Fibroblast of skin of right quadriceps (primary cell): ENCODE measurements at regions not wholly inside any gene's neighbourhood (a gene's known extent, or its start where the extent isn't known, plus 50 kb on each side); places are given as distances from the start of the nearest gene placed in this dataset.

Source experiments
- DNase-seq: peaks from one replicate; pipeline ENCODE4 v3.0.0-alpha.2; 2013

DNA sequence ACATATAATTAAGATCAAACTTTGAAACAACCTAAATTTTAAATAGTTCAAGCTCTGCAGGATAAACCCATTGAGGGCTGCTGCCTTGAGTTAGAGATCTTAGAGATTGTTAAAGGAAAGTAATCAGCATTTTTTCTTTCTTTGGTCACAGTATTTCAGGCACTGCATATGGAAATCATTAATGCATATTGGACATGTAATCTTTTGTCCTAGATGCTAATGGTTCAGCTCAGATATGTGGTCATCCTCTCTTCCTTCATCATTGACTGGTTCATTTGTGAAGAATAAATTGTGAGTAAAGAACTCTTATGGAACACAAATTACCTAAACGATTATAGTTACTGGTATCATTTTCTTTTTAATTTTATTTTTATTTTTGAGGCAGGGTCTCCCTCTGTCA, 82.0 kb upstream of the PRLR start:
- DNase-seq, result no peak

DNA sequence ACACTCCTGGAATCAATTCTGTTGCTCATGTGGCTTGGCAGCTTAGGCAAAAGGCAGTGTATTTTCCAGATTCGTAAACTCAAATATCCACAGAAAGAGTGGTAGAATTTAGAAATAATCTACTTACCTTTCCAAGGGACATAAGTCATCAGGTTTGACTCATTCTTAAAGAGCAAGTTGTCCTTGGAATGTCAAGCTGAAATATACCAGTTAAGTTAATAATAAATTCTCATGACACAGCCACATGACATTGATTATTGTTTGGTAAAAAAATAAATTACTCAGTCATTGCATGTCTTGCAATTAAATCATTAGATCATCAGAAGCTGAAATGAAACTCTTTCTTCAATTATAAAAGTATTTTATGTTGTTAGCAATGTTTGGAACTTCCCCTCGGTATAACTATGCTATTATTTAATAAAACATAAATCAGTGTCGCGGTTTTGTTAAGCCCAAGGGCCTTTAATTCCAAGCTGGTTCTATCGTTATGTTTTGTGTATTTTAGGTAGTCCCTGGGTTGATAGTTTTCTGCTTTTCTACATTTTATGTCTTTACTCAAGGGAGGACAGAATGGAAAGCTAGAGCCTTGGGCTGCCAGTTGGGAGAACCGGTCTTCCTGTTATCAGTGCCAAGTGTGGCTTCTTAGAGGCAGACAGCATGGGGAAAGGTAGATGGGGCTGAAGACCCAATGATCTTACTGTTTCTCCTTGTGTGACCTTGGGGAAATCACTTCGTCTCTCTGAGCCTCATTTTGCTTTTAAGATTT, 79.3 kb upstream of the PRLR start:
- DNase-seq, result peak; percentile 11

DNA sequence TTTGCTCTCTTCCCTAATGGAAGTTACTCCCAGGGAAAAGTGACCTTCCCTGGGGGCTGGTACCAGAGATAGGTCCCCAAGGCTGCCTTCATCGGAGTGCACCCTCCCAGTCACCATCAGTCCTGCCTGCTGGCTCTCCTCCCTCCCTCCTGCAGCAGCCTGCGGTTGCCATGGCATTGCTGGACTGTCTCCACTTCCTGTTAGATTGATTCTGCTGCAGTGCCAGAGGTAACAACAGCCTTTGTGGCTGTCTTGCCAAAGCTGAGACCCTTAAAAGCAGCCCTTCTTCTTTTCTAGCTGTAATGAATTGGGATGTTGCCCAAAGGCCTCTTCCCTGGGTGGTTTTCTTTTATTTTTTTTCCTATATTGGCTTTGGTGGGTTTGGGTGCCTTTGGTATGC, 78.1 kb upstream of the PRLR start:
- DNase-seq, result no peak

DNA sequence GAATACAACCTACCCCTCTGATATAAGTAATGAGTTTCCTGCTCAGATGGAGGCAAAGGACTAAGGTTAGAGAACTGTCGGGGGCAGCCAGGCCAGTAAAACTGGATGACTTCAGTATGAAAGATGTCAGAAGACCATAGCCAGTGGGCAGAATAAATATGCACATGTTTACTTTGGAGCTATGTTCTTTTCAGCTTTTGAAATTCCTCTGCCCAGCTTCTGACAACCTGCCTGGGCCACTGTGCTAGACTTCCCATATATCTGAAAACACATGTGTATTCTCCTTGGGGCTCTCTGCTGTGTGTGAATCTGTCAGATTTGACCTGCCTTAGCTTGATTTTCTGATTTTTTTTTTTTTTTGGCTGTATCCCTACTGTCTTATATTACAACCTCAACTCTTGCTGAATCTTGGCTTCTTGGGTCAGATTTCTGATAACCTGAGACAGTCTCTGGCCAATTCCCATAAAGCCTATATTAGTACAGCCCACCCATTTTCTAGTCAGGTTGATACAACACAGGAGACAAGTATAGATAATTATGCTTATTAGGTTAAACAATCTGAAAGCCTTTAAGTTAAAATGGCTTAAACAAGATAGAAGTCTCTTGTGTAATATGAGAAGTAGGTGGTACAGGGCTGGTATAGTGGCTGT, 76.6 kb upstream of the PRLR start:
- no peak for DNase-seq

DNA sequence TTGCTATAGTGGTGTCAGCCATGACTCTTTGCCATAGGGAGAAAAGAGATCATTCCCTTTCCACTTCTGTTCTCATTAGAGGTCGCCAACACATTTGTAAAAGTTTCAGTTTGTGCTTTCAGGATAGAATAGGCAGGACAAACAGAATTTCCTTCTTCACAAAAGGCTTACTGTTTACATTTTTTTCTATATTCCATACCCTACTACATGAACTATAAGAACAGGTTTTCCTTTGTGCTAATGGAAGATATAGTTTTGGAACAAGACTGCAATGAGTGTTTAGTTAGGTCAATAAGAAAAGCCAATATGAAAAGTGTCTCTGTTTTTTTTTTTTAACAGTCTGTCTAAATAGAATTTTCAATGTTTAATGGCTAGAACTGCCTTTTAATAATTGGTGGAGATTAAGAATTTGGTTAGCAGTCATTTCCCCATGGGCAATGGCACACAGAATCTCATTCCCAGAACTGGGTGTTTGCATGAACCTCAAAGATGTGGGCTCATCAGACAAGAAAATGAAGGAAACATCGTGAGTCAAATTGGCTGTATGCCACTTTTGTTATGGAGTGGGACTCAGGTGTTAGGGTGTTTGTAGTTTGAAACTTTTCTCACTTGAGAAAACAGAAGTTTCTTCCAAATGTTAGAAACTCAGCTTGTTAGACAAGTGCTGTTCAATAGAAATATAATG, 75.2 kb upstream of the PRLR start:
- no peak for DNase-seq

DNA sequence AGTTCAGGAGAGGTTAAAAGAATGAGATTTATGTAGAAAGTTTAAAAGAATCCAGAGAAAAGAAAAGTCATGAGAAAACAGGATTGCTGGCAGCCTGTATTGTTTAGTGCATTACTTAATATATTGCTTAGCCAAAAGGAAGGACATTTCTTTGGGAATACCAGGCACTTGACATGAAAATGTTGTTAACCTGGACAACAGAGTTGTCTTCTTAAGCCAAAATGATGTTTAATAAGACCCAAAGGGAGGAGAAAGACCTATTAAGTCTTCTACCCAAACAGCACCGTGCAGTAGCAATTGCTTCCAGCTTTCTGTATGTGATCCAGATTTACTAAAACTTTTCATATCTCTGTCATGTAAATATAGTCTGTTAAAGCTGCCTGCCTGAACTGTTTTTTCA, 74.0 kb upstream of the PRLR start:
- no peak for DNase-seq

DNA sequence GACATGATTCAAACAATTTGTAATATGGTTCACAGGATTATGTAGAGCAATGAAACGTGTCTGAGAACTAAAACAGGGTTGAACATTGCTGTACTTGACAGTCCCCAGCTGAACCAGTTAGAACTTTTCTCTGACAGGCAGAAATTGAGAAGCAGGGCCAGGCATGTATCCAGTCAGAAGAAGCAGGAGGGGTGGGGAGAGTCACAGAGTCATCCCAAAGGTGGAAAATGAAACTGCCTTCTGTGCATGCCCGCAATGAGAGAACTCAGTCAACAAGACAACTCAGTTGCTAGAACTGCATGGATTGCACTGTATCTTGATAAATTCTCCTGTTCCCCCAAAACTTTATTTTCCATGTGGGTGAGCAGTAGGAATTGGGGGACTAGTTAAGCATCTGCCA, 72.9 kb upstream of the PRLR start:
- no peak for DNase-seq

DNA sequence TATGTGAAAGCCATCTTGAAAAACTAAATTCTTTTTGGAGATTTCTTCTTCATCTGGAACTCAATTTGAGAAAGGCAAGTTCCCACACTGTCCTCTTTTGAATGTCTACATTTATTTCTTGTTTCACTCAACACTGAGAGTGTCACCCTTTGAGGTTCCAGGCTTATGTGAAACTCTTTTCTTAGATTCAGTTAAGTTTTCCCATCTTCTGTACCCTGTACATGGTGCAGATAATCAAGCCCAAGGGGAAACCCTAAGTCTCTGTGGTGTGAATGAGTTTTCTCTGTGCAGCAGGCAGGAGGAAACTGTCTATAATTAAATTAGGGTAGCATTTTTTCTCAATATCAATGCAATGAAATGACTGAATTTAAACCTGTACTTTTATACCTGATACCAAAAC, 72.3 kb upstream of the PRLR start:
- no peak for DNase-seq

DNA sequence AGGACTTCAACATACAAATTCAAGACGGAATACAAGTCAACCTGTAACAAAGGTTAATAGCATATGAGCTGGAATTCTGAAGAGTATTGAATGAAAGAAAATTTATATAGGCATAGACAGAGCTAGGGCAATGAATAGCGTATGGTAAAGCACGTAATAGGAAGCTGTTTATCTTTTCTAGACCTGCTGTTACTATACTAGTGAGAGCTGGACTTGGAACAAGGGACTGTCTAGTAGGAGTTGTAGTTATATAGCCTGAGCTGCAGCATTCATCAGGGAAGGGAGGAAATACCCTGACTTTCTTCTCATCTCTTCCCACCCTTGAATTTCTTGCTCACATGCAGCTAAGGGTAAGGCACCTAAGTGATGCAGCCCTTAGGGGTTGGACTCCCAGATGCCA, 67.5 kb upstream of the PRLR start:
- DNase-seq, result no peak

DNA sequence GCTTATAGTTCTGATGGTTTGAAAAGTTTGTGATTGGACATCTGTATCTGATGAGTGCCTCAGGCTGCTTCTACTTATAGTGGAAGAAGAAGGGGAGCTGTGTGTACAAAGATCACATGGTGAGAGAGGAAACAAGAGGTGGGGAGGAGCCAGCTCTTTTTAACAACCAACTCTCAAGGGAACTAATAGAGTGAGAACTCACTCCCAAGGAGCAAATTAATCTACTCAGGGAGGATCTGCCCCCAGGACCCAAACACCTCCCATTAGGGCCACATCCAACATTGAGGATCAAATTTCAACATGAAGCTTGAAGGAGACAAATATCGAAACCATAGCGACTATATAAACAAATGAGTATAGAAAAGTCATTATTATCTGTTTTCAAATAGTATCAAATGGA, 64.7 kb upstream of the PRLR start:
- DNase-seq, result no peak

DNA sequence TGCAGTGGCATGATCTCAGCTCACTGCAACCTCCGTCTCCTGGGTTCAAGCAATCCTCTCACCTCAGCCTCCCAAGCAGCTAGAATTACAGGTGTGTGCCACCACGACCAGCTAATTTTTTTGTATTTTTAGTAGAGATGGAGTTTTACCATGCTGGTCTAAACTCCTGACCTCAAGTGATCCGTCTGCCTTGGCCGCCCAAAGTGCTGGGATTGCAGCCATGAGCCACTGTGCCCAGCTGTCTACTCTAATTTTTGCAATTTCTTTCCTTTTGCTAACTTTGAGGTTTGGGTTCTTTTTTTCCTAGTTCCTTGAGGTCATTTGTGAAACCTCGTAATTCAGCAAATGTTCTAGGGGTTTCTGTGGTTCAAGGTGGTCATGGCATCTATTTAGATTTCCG, 63.7 kb upstream of the PRLR start:
- no peak for DNase-seq

DNA sequence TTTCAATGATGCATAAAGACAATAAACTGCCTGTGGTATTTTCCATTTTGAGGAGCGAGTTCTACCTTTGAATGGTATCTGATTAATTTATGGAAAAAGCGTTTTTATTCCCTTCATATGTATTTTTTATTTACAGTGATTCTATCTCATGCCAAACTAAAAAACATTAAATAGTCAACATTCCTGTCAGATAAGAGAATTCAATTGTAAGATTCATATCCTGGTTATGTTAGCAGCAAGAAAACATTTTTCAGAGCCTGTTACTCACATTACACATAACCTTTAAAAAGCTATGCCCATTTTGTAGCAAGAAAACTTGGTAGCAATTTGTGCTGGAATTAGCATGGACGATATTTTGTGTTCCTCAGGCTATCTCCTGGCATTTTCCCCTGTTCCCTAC, 55.1 kb upstream of the PRLR start:
- no peak for DNase-seq

DNA sequence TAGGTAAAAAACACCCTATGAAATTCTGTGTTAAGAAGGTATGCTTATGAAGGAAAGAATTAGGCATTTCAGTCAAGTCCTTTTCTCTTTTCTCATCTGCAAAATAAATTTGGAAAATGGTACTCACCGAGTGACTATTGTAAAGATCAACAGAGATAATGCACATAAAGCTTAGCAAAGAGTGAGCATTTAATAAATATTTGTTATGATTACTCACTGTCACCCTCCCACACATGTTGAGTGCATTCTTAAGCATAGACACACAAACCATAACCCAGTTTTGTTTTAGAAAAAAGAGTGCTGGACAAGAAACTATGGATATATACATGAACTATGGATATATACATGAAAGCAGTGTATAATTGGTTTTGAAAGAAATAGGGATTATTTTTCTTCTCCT, 54.7 kb upstream of the PRLR start:
- no peak for DNase-seq

DNA sequence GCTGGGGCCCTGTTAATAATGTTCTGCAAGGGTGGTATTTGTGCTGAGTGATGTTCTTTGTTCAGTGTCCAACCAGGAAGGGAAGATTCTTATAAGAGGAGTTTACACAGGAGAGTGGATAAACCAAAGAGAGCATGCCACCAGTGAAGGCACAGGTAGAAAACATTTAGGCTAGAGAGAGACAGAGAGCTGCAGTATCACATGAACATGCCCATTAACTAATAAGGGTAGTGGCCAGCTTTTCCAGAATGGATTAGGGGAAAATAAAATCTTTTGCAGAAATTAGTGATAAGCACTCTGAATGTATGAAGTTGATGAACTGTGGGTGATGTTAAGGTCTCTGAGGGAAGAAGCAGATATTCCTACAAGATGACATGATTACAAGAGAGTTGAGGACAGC, 54.1 kb upstream of the PRLR start:
- no peak for DNase-seq

DNA sequence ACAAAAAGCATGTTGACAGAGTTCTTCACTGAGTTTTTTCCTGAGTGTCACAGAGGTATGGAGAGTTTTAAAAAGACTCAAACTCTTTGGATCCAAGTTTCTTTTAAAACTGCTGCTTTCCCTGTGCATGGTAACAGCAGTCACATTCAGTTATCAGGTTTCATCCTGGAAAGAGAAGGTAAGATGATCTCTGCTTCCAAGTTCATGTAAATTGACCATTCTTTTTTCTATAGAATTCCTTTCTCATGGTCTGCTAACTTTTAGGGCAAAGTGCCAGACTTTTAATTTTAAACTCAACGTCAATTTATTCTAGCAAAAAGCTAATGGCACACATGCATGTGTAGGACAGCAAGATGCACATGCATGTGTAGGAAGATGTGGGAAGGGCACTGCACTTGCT, 52.5 kb upstream of the PRLR start:
- no peak for DNase-seq

DNA sequence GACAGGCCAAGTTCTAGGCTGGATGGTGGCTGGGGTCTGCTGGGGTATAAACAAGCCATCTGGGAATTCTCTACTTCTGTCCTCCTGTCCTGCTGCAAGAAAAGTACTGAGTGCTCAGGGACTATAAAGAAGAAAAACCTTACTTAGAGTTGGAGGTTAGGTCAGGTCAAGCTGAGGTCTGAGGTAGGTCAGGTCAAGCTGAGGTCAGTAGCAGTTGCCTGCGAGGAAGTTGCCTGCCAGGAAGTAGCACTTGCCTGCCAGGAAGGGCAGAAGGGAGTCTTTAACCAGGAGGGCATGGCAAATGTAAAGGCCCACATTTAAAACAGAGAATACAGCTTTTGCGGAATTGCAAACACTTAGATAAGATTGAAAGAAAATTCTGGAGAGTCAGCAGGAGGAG, 51.3 kb upstream of the PRLR start:
- no peak for DNase-seq
